ENCODE measurements at regions not wholly inside any gene's neighbourhood (a gene's known extent, or its start where the extent isn't known, plus 50 kb on each side); places are given as distances from the start of the nearest gene placed in this dataset.

DNA sequence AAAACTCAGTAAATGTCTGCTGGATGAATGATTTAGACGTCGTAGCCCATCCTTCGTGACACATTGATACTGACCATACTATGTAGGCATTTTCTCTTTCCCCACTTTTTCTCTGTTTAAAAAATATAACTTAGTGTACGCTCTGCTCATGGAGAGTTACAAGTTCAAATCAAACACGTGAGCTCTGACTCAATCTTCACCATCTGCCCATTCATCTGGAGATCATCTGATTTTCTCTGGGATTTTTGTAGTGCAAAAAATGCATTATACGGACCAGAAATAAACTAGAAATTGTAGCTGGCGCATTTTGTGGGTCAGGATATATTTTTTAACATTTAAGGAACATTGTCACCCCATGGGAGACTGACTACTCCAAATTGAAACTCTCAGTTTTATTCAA, 124.7 kb upstream of the FAM9B start:
- ATAC-seq (replicated peaks) (no peak), DNase-seq (no peak)
- H3K36me3 Mint-ChIP-seq (ENCODE audit: insufficient read depth) = peaks cover 2% of the 10 kb centered on the region
- peaks cover 0 to 3% of the 10 kb centered on the region in 2 donors for H3K4me1 Mint-ChIP-seq (ENCODE audit: low read depth in 2 of 2)
- no peak overlapping the region for H3K27ac Mint-ChIP-seq
- no peak overlapping the region for H3K4me3 Mint-ChIP-seq
- H3K27me3 Mint-ChIP-seq = no peaks in the 10 kb centered on the region
- no peaks in the 10 kb centered on the region for H3K9me3 Mint-ChIP-seq

DNA sequence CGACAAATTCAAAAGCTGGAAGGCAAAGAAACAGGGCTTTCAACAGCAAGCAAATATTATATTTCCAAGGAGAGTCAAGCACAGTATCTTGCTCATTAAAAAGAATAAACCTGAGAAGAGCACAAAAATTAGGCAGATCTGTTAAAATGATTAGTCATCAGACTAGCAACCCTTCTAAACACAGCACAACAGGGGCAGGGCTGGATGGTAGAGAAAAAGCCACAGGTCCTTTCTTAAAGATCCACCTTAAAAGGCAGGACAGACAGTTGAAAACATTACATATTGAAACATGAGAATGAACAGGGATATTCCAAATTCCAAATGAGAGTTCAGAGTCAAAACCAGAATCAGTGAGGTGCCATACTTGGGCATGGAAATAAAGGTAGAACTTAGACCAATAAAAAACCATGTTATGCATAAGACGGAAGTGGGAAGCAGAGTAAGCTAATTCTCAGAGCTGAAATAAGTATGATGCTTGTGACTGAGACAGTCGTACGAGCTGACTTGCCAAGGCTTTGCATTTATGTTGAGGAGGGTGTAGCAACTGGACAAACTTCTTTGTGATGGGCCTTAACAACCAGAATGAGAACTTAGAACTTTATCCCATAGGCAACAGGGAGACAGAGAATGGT, 126.9 kb upstream of the FAM9B start:
- Mint-ChIP-seq H3K9me3 (no peaks in the 10 kb centered on the region), H3K4me1 (ENCODE audit: low read depth in 2 of 2) (peaks cover 14% of the 10 kb centered on the region in 2 donors), H3K36me3 (ENCODE audit: insufficient read depth) (peaks cover 2% of the 10 kb centered on the region), H3K27me3 (no peaks in the 10 kb centered on the region), H3K4me3 (no peak overlapping the region), H3K27ac (peak overlapping the region in 1 of 2 donors; percentile 18)
- no peak for DNase-seq
- no peak for ATAC-seq (replicated peaks)

DNA sequence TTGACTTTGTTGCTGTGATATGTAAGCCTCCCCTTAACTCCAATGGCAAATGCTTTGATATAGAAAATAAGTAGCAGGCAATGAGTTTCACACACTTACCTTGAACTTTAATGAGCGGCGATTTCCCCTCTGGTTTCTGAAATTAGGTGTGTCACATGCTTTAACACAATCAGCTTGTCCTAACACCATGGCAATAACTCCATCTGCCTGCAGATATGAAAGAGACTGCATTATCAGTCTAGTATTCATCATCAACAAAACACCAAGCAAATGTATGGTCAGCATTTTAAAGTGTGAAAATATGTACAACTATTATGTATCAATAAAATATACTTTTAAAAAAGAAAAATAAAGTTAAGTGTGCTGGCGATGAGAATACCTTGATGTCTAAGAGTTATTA, 128.8 kb upstream of the FAM9B start:
- H3K4me1 Mint-ChIP-seq (ENCODE audit: low read depth in 2 of 2) = peaks cover 16 to 17% of the 10 kb centered on the region in 2 donors
- DNase-seq (no peak), ATAC-seq (replicated peaks) (no peak)
- no peak overlapping the region for H3K27ac Mint-ChIP-seq
- no peaks in the 10 kb centered on the region for H3K9me3 Mint-ChIP-seq
- H3K27me3 Mint-ChIP-seq = no peaks in the 10 kb centered on the region
- peaks cover 3% of the 10 kb centered on the region for H3K36me3 Mint-ChIP-seq (ENCODE audit: insufficient read depth)
- no peak overlapping the region for H3K4me3 Mint-ChIP-seq

- H3K27me3 Mint-ChIP-seq = no peaks in the 10 kb centered on the region
Observed at GRCh38 chrX:9163214-9163709, 129.3 kb upstream of the FAM9B start.

GRCh38 chrX:9164086-9164485, 130.2 kb upstream of the FAM9B start:
- Mint-ChIP-seq H3K27me3 (no peaks in the 10 kb centered on the region), H3K9me3 (no peaks in the 10 kb centered on the region), H3K4me1 (ENCODE audit: low read depth in 2 of 2) (peaks cover 16 to 17% of the 10 kb centered on the region in 2 donors), H3K36me3 (ENCODE audit: insufficient read depth) (peaks cover 3% of the 10 kb centered on the region), H3K4me3 (no peak overlapping the region), H3K27ac (peak overlapping the region in 1 of 2 donors; percentile 28)
- no peak for ATAC-seq (replicated peaks)
- DNase-seq = no peak

More at GRCh38 chrX:9163214-9163709, 129.3 kb upstream of the FAM9B start:
- Mint-ChIP-seq H3K27ac (peak overlapping the region in 1 of 2 donors; percentile 28), H3K4me3 (no peak overlapping the region), H3K4me1 (ENCODE audit: low read depth in 2 of 2) (peaks cover 16 to 17% of the 10 kb centered on the region in 2 donors), H3K36me3 (ENCODE audit: insufficient read depth) (peaks cover 3% of the 10 kb centered on the region), H3K9me3 (no peaks in the 10 kb centered on the region)
- DNase-seq = no peak
- ATAC-seq (replicated peaks) = no peak

GRCh38 chrX:9164533-9165426, 130.9 kb upstream of the FAM9B start:
- Mint-ChIP-seq H3K4me3 (peak overlapping the region in 1 of 2 donors; percentile 50), H3K27me3 (no peaks in the 10 kb centered on the region), H3K4me1 (ENCODE audit: low read depth in 2 of 2) (peaks cover 16 to 17% of the 10 kb centered on the region in 2 donors), H3K27ac (peak overlapping the region in 1 of 2 donors; percentile 81), H3K9me3 (no peaks in the 10 kb centered on the region), H3K36me3 (ENCODE audit: insufficient read depth) (peaks cover 3% of the 10 kb centered on the region)
- no peak for ATAC-seq (replicated peaks)
- DNase-seq = no peak

- peak overlapping the region; percentile 4 to 81 for H3K27ac Mint-ChIP-seq
- H3K4me3 Mint-ChIP-seq = no peak overlapping the region
- peaks cover 3% of the 10 kb centered on the region for H3K36me3 Mint-ChIP-seq (ENCODE audit: insufficient read depth)
- DNase-seq = no peak
- no peaks in the 10 kb centered on the region for H3K9me3 Mint-ChIP-seq
- peaks cover 16 to 17% of the 10 kb centered on the region in 2 donors for H3K4me1 Mint-ChIP-seq (ENCODE audit: low read depth in 2 of 2)
- no peaks in the 10 kb centered on the region for H3K27me3 Mint-ChIP-seq
- no peak for ATAC-seq (replicated peaks)
Observed at GRCh38 chrX:9166584-9166944, 132.6 kb upstream of the FAM9B start.

DNA sequence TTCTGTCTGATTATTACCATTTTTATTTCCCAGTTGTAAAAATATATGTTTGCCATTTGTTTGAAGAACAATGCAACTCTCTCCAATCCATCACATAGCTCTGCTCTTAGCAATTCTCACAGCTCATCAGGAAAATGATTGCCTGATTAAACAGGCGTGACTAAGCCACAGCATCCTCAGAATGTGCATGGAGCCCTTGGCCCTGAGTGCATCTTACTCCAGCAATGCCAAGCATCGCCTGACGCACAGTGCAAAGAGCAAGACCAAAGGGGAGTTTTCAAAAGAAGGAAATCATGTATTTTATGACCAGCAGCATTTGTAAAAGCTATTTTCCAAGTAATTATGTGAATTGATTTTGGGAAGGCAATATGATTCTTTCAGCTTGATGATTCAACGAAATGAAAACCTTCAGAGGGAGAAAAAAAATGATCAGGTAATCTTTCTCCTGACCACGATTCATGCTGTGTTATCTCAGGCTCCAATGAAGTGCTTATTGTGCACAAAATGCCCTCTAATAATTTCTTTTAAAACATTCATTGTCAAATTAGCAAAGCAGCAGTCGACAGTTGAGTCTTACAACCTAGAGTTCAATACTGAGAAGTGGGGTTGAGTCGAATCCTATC, 138.0 kb upstream of the FAM9B start:
- ATAC-seq (replicated peaks) (no peak), DNase-seq (no peak)
- Mint-ChIP-seq H3K27me3 (no peaks in the 10 kb centered on the region), H3K36me3 (ENCODE audit: insufficient read depth) (no peaks in the 10 kb centered on the region), H3K9me3 (no peaks in the 10 kb centered on the region), H3K4me1 (ENCODE audit: low read depth in 2 of 2) (no peaks in the 10 kb centered on the region), H3K4me3 (no peak overlapping the region), H3K27ac (no peak overlapping the region)

GRCh38 chrX:9172464-9172850, 138.5 kb upstream of the FAM9B start:
- Mint-ChIP-seq H3K4me3 (no peak overlapping the region), H3K36me3 (ENCODE audit: insufficient read depth) (no peaks in the 10 kb centered on the region), H3K27me3 (no peaks in the 10 kb centered on the region), H3K4me1 (ENCODE audit: low read depth in 2 of 2) (no peaks in the 10 kb centered on the region), H3K27ac (no peak overlapping the region), H3K9me3 (no peaks in the 10 kb centered on the region)
- ATAC-seq (replicated peaks) = no peak
- no peak for DNase-seq

DNA sequence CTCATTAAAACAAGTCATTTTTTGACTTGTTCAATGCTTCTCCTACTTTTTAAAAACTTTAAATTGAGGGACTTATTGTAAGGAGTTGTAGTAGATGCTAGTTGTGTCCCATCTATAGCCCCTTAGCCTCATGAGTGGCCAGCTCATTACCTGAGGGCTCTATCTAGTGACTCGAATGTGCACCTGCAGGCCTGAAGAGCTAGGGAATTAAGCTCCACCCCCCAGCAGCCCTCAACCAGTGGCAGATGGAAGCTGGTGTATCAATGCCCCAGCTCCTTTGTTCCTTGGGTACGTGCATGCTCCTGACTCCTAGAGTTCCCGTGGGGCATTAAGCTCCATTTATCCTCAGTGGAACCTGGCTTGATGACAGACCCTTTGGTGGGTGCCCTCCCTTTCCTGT, 146.7 kb upstream of the FAM9B start:
- H3K4me1 Mint-ChIP-seq (ENCODE audit: low read depth in 2 of 2) = no peaks in the 10 kb centered on the region
- H3K4me3 Mint-ChIP-seq = no peak overlapping the region
- H3K36me3 Mint-ChIP-seq (ENCODE audit: insufficient read depth) = no peaks in the 10 kb centered on the region
- no peak overlapping the region for H3K27ac Mint-ChIP-seq
- H3K27me3 Mint-ChIP-seq = no peaks in the 10 kb centered on the region
- ATAC-seq (replicated peaks) (no peak), DNase-seq (no peak)
- no peaks in the 10 kb centered on the region for H3K9me3 Mint-ChIP-seq

- Mint-ChIP-seq H3K27me3 (peaks cover 0 to 9% of the 10 kb centered on the region in 2 donors), H3K4me3 (no peak overlapping the region), H3K9me3 (no peaks in the 10 kb centered on the region), H3K4me1 (ENCODE audit: low read depth in 2 of 2) (no peaks in the 10 kb centered on the region), H3K36me3 (ENCODE audit: insufficient read depth) (no peaks in the 10 kb centered on the region), H3K27ac (no peak overlapping the region)
- ATAC-seq (replicated peaks) (no peak), DNase-seq (no peak)
Observed at GRCh38 chrX:9182041-9182440, 148.1 kb upstream of the FAM9B start.

DNA sequence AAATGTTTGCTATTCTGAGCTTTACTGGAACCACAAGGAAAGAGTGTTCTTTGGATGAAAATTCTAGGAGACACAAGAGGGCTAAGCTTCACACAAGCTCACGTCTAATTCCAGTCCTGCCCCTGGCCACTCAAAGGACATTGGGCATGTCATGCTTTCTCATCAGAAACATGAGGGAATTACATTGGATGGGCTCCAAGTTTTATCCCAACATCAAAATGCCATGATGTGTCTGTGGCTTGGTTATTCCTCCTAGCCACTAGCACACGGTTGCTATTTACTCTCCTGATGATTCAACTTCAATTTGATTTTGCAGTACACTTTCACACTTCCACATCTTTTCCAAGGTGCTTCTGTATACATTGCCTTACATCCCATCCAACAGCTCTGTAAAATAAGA, 149.6 kb upstream of the FAM9B start:
- Mint-ChIP-seq H3K4me3 (no peak overlapping the region), H3K27me3 (peaks cover 0 to 9% of the 10 kb centered on the region in 2 donors), H3K27ac (no peak overlapping the region), H3K9me3 (no peaks in the 10 kb centered on the region), H3K36me3 (ENCODE audit: insufficient read depth) (no peaks in the 10 kb centered on the region), H3K4me1 (ENCODE audit: low read depth in 2 of 2) (no peaks in the 10 kb centered on the region)
- DNase-seq (no peak), ATAC-seq (replicated peaks) (no peak)

- Mint-ChIP-seq H3K9me3 (no peaks in the 10 kb centered on the region), H3K27me3 (peaks cover 0 to 9% of the 10 kb centered on the region in 2 donors), H3K4me3 (no peak overlapping the region), H3K4me1 (ENCODE audit: low read depth in 2 of 2) (no peaks in the 10 kb centered on the region), H3K27ac (no peak overlapping the region), H3K36me3 (ENCODE audit: insufficient read depth) (no peaks in the 10 kb centered on the region)
- ATAC-seq (replicated peaks) (no peak), DNase-seq (no peak)
Observed at GRCh38 chrX:9184211-9184610, 150.3 kb upstream of the FAM9B start.
